Fibroblast of peridontal ligament (primary cell): ENCODE measurements at regions not wholly inside any gene's neighbourhood (a gene's known extent, or its start where the extent isn't known, plus 50 kb on each side); places are given as distances from the start of the nearest gene placed in this dataset.
A peak's percentile ranks its signal among the peaks of the same experiment; 100 is the strongest.

Experiments
- DNase-seq: peaks from one replicate; pipeline ENCODE4 v3.0.0-alpha.2; 2010; ENCODE audit errors: extremely low read depth

DNA sequence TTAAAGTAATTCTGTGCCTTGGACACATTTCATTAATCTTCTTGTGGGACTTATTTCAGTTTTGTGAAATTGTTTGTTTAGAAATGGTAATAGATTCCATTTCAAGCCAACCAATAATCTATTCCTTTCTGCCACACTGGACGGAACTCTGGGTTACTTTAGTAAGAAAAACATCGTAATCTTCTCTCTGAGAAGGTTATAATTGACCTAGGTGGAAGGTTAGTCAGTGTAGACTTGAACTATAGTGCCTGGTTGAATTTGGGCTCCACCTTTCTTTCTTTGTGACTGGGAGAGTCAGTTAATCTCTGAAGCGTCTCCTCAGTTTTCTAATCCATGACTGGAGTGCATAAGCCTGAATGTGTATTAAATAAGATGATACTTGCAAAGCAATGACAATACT is 89.7 kb upstream of the PRLR start:
- no peak for DNase-seq

DNA sequence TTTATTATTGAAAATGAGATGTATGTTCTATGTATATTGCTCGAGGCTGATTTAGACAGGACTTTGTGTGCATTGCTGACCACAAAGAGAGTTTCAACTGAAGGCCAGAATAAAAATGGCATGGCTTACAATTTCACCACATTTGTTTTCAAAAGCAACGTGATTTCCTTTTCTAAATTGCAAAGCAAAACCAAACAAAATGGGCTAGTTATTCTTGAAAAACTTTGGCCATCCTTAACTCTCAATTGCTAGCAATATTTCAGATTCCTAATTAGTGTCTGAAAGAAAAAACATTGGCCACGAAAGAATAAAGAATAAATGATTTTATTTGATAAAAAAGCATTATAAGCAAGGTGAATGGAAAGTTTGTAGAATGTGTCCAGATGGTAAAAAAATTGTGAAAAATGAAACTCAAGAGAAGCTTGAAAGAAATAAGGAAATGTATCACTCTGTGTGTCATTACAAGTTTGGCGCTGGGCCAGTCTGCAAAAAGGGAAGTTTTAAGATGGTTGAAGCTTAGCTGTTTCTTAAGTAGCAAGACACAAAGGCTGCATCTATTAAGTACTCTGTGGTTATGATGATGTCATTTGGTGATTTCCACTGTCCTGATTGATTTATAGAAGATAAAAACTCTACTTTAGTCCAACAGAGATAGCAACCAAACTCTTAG is 89.2 kb upstream of the PRLR start:
- DNase-seq, result peak; percentile 1

DNA sequence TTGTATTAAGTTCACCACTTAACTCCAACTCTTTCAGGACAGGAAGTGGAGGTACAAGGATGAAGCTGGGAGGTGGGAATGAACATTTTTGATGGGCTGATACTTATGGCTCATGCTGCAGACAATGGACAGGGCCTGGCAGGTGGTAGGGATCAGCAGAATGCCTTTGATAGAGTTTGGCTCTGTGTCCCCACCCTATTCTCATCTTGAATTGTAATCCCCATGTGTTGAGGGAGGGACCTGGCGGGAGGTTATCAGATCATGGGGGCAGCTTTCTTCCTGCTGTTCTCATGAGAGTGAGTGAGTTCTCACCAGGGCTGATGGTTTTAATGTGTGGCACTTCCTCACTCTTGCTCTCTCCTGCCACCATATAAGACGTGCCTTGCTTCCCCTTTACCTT is 87.3 kb upstream of the PRLR start:
- no peak for DNase-seq

DNA sequence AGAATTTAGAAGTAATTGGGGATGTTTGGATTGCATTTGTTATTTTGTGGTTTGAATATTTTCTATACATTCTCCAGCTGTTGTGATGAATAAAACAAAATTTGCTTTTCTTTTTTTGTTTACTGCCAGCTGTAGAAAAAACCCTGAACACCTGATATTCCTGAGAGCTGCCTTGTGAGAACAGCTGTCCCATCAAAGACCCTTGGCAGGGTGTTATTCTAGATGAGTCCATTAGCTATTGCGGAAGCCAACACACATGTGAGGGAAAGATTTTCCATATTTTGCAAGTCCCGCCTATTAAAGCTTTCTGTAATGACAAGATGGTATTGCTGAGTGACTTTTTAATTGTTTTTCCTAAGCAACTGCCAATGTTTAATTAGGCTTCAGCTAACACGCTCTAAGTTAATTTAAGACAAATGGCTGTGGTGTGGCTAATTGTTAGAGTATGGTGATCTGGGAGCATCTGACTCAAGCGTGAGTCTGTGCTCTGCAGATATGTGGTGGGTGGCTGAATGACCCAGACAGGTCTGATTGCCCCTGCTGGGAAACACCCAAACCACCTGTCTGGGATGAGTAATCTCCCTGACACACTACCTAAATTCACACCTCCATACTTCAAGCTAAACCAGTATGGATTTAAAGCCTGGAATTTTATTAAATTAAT is 86.5 kb upstream of the PRLR start:
- DNase-seq, result no peak

DNA sequence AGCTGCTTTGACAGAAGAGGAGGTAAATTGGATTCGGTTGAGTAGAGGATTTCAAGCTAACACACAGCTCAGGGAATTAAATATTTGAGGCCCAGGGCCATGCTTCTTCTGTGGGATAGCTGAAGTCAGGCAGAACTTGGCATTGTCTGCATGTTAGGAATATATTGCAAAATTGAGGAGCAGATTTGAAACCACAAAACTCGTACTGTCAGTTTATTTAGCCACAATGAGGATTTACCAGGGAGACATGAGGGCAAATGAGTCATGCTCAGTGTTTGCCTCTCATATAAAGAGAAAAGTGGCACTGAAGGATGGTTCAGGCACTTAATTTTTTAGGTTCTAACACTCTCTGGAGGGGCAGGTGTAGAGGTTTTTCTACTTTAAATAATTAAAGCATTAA is 83.0 kb upstream of the PRLR start:
- peak; percentile 32 for DNase-seq

DNA sequence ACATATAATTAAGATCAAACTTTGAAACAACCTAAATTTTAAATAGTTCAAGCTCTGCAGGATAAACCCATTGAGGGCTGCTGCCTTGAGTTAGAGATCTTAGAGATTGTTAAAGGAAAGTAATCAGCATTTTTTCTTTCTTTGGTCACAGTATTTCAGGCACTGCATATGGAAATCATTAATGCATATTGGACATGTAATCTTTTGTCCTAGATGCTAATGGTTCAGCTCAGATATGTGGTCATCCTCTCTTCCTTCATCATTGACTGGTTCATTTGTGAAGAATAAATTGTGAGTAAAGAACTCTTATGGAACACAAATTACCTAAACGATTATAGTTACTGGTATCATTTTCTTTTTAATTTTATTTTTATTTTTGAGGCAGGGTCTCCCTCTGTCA is 82.0 kb upstream of the PRLR start:
- DNase-seq, result no peak

DNA sequence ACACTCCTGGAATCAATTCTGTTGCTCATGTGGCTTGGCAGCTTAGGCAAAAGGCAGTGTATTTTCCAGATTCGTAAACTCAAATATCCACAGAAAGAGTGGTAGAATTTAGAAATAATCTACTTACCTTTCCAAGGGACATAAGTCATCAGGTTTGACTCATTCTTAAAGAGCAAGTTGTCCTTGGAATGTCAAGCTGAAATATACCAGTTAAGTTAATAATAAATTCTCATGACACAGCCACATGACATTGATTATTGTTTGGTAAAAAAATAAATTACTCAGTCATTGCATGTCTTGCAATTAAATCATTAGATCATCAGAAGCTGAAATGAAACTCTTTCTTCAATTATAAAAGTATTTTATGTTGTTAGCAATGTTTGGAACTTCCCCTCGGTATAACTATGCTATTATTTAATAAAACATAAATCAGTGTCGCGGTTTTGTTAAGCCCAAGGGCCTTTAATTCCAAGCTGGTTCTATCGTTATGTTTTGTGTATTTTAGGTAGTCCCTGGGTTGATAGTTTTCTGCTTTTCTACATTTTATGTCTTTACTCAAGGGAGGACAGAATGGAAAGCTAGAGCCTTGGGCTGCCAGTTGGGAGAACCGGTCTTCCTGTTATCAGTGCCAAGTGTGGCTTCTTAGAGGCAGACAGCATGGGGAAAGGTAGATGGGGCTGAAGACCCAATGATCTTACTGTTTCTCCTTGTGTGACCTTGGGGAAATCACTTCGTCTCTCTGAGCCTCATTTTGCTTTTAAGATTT is 79.3 kb upstream of the PRLR start:
- no peak for DNase-seq

DNA sequence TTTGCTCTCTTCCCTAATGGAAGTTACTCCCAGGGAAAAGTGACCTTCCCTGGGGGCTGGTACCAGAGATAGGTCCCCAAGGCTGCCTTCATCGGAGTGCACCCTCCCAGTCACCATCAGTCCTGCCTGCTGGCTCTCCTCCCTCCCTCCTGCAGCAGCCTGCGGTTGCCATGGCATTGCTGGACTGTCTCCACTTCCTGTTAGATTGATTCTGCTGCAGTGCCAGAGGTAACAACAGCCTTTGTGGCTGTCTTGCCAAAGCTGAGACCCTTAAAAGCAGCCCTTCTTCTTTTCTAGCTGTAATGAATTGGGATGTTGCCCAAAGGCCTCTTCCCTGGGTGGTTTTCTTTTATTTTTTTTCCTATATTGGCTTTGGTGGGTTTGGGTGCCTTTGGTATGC is 78.1 kb upstream of the PRLR start:
- no peak for DNase-seq

DNA sequence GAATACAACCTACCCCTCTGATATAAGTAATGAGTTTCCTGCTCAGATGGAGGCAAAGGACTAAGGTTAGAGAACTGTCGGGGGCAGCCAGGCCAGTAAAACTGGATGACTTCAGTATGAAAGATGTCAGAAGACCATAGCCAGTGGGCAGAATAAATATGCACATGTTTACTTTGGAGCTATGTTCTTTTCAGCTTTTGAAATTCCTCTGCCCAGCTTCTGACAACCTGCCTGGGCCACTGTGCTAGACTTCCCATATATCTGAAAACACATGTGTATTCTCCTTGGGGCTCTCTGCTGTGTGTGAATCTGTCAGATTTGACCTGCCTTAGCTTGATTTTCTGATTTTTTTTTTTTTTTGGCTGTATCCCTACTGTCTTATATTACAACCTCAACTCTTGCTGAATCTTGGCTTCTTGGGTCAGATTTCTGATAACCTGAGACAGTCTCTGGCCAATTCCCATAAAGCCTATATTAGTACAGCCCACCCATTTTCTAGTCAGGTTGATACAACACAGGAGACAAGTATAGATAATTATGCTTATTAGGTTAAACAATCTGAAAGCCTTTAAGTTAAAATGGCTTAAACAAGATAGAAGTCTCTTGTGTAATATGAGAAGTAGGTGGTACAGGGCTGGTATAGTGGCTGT is 76.6 kb upstream of the PRLR start:
- DNase-seq, result no peak

DNA sequence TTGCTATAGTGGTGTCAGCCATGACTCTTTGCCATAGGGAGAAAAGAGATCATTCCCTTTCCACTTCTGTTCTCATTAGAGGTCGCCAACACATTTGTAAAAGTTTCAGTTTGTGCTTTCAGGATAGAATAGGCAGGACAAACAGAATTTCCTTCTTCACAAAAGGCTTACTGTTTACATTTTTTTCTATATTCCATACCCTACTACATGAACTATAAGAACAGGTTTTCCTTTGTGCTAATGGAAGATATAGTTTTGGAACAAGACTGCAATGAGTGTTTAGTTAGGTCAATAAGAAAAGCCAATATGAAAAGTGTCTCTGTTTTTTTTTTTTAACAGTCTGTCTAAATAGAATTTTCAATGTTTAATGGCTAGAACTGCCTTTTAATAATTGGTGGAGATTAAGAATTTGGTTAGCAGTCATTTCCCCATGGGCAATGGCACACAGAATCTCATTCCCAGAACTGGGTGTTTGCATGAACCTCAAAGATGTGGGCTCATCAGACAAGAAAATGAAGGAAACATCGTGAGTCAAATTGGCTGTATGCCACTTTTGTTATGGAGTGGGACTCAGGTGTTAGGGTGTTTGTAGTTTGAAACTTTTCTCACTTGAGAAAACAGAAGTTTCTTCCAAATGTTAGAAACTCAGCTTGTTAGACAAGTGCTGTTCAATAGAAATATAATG is 75.2 kb upstream of the PRLR start:
- DNase-seq, result no peak

DNA sequence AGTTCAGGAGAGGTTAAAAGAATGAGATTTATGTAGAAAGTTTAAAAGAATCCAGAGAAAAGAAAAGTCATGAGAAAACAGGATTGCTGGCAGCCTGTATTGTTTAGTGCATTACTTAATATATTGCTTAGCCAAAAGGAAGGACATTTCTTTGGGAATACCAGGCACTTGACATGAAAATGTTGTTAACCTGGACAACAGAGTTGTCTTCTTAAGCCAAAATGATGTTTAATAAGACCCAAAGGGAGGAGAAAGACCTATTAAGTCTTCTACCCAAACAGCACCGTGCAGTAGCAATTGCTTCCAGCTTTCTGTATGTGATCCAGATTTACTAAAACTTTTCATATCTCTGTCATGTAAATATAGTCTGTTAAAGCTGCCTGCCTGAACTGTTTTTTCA is 74.0 kb upstream of the PRLR start:
- DNase-seq, result no peak

DNA sequence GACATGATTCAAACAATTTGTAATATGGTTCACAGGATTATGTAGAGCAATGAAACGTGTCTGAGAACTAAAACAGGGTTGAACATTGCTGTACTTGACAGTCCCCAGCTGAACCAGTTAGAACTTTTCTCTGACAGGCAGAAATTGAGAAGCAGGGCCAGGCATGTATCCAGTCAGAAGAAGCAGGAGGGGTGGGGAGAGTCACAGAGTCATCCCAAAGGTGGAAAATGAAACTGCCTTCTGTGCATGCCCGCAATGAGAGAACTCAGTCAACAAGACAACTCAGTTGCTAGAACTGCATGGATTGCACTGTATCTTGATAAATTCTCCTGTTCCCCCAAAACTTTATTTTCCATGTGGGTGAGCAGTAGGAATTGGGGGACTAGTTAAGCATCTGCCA is 72.9 kb upstream of the PRLR start:
- no peak for DNase-seq

DNA sequence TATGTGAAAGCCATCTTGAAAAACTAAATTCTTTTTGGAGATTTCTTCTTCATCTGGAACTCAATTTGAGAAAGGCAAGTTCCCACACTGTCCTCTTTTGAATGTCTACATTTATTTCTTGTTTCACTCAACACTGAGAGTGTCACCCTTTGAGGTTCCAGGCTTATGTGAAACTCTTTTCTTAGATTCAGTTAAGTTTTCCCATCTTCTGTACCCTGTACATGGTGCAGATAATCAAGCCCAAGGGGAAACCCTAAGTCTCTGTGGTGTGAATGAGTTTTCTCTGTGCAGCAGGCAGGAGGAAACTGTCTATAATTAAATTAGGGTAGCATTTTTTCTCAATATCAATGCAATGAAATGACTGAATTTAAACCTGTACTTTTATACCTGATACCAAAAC is 72.3 kb upstream of the PRLR start:
- DNase-seq, result no peak

DNA sequence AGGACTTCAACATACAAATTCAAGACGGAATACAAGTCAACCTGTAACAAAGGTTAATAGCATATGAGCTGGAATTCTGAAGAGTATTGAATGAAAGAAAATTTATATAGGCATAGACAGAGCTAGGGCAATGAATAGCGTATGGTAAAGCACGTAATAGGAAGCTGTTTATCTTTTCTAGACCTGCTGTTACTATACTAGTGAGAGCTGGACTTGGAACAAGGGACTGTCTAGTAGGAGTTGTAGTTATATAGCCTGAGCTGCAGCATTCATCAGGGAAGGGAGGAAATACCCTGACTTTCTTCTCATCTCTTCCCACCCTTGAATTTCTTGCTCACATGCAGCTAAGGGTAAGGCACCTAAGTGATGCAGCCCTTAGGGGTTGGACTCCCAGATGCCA is 67.5 kb upstream of the PRLR start:
- no peak for DNase-seq

DNA sequence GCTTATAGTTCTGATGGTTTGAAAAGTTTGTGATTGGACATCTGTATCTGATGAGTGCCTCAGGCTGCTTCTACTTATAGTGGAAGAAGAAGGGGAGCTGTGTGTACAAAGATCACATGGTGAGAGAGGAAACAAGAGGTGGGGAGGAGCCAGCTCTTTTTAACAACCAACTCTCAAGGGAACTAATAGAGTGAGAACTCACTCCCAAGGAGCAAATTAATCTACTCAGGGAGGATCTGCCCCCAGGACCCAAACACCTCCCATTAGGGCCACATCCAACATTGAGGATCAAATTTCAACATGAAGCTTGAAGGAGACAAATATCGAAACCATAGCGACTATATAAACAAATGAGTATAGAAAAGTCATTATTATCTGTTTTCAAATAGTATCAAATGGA is 64.7 kb upstream of the PRLR start:
- no peak for DNase-seq

DNA sequence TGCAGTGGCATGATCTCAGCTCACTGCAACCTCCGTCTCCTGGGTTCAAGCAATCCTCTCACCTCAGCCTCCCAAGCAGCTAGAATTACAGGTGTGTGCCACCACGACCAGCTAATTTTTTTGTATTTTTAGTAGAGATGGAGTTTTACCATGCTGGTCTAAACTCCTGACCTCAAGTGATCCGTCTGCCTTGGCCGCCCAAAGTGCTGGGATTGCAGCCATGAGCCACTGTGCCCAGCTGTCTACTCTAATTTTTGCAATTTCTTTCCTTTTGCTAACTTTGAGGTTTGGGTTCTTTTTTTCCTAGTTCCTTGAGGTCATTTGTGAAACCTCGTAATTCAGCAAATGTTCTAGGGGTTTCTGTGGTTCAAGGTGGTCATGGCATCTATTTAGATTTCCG is 63.7 kb upstream of the PRLR start:
- no peak for DNase-seq

DNA sequence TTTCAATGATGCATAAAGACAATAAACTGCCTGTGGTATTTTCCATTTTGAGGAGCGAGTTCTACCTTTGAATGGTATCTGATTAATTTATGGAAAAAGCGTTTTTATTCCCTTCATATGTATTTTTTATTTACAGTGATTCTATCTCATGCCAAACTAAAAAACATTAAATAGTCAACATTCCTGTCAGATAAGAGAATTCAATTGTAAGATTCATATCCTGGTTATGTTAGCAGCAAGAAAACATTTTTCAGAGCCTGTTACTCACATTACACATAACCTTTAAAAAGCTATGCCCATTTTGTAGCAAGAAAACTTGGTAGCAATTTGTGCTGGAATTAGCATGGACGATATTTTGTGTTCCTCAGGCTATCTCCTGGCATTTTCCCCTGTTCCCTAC is 55.1 kb upstream of the PRLR start:
- no peak for DNase-seq

DNA sequence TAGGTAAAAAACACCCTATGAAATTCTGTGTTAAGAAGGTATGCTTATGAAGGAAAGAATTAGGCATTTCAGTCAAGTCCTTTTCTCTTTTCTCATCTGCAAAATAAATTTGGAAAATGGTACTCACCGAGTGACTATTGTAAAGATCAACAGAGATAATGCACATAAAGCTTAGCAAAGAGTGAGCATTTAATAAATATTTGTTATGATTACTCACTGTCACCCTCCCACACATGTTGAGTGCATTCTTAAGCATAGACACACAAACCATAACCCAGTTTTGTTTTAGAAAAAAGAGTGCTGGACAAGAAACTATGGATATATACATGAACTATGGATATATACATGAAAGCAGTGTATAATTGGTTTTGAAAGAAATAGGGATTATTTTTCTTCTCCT is 54.7 kb upstream of the PRLR start:
- DNase-seq, result no peak

DNA sequence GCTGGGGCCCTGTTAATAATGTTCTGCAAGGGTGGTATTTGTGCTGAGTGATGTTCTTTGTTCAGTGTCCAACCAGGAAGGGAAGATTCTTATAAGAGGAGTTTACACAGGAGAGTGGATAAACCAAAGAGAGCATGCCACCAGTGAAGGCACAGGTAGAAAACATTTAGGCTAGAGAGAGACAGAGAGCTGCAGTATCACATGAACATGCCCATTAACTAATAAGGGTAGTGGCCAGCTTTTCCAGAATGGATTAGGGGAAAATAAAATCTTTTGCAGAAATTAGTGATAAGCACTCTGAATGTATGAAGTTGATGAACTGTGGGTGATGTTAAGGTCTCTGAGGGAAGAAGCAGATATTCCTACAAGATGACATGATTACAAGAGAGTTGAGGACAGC is 54.1 kb upstream of the PRLR start:
- DNase-seq, result no peak

DNA sequence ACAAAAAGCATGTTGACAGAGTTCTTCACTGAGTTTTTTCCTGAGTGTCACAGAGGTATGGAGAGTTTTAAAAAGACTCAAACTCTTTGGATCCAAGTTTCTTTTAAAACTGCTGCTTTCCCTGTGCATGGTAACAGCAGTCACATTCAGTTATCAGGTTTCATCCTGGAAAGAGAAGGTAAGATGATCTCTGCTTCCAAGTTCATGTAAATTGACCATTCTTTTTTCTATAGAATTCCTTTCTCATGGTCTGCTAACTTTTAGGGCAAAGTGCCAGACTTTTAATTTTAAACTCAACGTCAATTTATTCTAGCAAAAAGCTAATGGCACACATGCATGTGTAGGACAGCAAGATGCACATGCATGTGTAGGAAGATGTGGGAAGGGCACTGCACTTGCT is 52.5 kb upstream of the PRLR start:
- DNase-seq, result no peak

DNA sequence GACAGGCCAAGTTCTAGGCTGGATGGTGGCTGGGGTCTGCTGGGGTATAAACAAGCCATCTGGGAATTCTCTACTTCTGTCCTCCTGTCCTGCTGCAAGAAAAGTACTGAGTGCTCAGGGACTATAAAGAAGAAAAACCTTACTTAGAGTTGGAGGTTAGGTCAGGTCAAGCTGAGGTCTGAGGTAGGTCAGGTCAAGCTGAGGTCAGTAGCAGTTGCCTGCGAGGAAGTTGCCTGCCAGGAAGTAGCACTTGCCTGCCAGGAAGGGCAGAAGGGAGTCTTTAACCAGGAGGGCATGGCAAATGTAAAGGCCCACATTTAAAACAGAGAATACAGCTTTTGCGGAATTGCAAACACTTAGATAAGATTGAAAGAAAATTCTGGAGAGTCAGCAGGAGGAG is 51.3 kb upstream of the PRLR start:
- no peak for DNase-seq
